ENCODE measurements at regions not wholly inside any gene's neighbourhood (a gene's known extent, or its start where the extent isn't known, plus 50 kb on each side); places are given as distances from the start of the nearest gene placed in this dataset.

GRCh38 chr2:41904459-41904858, 143.4 kb upstream of the PKDCC start:
- no peak for TF ChIP-seq CTCF (conservative IDR thresholded peaks at IDR 0.05)
- no peak for TF ChIP-seq ZFX (IDR thresholded peaks at IDR 0.05)
